ENCODE measurements at regions not wholly inside any gene's neighbourhood (a gene's known extent, or its start where the extent isn't known, plus 50 kb on each side); places are given as distances from the start of the nearest gene placed in this dataset.

DNA sequence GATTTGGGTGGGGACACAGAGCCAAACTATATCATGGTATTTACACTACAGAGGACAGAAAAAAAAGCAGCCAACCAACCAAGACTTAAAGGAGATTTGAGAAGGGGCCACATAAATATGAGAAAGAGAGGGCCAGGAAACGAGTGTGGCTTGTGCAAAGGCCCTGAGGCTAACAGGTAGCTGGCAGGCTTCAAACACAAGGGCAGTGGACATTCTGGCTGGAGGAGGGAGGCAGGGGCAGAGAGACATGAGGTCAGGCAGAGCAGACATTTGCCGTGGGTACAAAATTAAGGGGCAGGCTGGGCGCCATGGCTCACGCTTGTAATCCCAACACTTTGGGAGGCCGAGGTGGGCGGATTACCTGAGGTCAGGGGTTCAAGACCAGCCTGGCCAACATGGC is 278.7 kb downstream of the FOXO1 start:
- TF ChIP-seq, protein P1, sequence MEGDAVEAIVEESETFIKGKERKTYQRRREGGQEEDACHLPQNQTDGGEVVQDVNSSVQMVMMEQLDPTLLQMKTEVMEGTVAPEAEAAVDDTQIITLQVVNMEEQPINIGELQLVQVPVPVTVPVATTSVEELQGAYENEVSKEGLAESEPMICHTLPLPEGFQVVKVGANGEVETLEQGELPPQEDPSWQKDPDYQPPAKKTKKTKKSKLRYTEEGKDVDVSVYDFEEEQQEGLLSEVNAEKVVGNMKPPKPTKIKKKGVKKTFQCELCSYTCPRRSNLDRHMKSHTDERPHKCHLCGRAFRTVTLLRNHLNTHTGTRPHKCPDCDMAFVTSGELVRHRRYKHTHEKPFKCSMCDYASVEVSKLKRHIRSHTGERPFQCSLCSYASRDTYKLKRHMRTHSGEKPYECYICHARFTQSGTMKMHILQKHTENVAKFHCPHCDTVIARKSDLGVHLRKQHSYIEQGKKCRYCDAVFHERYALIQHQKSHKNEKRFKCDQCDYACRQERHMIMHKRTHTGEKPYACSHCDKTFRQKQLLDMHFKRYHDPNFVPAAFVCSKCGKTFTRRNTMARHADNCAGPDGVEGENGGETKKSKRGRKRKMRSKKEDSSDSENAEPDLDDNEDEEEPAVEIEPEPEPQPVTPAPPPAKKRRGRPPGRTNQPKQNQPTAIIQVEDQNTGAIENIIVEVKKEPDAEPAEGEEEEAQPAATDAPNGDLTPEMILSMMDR (conservative IDR thresholded peaks at IDR 0.05), result no peak
- H3K27ac ChIP-seq, result no peak overlapping the region

DNA sequence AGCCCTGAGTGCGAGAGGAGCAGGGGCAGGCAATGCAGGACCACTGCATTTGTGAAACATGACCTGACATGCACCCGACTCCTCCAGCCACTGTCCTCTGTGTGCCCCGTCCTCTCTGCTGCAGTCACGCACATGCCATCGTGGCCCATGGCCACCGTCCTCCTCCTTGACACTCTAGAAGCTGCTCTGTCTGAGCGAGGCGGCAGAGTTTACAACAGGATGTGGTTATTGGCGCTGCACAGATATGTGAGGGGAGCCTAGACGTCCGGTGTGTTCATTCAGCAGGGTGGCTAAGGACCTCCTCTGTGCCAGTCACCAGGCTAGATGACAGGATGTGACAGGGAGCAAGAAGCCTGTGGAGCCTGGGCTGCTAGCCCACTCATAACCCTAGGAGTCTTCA is 277.8 kb downstream of the FOXO1 start:
- TF ChIP-seq, protein P1 (conservative IDR thresholded peaks at IDR 0.05), result no peak
- no peak overlapping the region for H3K27ac ChIP-seq

DNA sequence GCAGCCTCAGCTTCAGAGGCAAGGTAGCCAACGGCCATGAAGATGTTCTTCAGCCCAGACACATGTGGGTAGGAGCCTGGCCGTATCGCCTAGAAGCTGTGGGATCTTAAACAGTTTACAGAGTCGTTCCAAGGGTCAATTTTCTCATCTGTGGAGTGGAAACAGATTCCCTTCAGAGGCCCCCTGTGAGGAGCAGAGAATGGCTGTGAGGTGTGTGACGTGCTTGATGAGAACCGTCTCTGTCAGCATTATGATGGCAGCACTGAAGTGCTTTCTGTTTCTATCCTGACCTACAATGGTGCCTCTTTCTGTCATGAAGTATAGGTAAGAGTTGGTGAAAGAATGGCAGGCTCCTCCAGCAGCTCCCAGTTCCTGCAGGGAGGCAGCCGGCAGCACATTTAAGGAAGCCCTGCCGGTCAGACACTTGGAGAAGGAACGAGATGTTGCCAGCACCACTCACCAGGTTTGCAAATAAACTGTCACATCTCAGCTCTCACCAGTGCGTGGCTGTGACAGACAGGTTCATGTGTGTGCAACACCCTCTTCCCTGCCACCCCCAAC is 277.3 kb downstream of the FOXO1 start:
- TF ChIP-seq, protein P1 (conservative IDR thresholded peaks at IDR 0.05), result no peak
- no peak overlapping the region for H3K27ac ChIP-seq

DNA sequence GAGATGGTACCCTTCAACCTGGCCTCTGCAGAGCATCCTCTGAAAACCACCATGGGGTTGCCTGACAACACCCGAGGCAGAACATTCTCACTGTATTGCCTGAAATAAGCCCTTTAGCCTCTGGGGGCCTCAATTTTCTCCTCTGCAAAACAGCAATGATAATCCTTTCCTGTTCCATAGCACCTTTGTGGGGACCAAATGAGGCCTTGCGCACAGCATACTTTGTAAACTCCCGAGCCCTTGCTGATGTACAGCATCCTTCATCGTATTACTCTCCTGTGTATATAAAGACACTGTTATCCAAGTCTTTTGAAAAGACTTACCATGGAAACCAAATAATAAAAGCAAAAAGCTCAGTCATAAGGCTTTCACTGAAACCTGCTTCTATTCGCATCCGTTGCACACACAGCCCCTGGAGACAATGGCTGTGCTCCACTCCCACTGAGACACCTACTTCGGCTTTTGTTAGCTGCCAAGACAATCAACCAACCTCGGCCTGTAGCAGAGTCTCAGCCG is 276.0 kb downstream of the FOXO1 start:
- H3K27ac ChIP-seq, result no peak overlapping the region
- TF ChIP-seq, protein P1 (conservative IDR thresholded peaks at IDR 0.05), result no peak

GRCh38 chr13:40391788-40392187 is 274.7 kb downstream of the FOXO1 start:
- TF ChIP-seq, protein P1 (conservative IDR thresholded peaks at IDR 0.05), result no peak
- no peak overlapping the region for H3K27ac ChIP-seq

- no peak overlapping the region for H3K27ac ChIP-seq
- TF ChIP-seq, protein P1 (conservative IDR thresholded peaks at IDR 0.05), result no peak
Measured at GRCh38 chr13:40394304-40394985, 272.0 kb downstream of the FOXO1 start.

- H3K27ac ChIP-seq, result no peak overlapping the region
Measured at GRCh38 chr13:40398065-40398464, 268.4 kb downstream of the FOXO1 start.

More at GRCh38 chr13:40398065-40398464, 268.4 kb downstream of the FOXO1 start:
- TF ChIP-seq, protein P1 (conservative IDR thresholded peaks at IDR 0.05), result no peak

Measured in VCaP (cell line).